Skin epidermis (tissue), 12 donors: ENCODE measurements at regions not wholly inside any gene's neighbourhood (a gene's known extent, or its start where the extent isn't known, plus 50 kb on each side); places are given as distances from the start of the nearest gene placed in this dataset.

Experiments used
- H3K27ac ChIP-seq, 21 experiments: fragments of 200-600 bp; sonication (generic) in 11 of 21; one replicate each; pipeline ENCODE4 v1.5.0; 2020; ENCODE audit warnings: mild to moderate bottlenecking in 3 of 21, inconsistent platforms in 2 of 21, moderate library complexity in 2 of 21
- H3K4me3 ChIP-seq, 7 experiments: fragments of 200-600 bp; sonication (generic) in 2 of 7; one replicate each; pipeline ENCODE4 v1.5.0; 2020; ENCODE audit warnings: inconsistent platforms in 2 of 7, mild to moderate bottlenecking in 2 of 7, moderate library complexity in 1 of 7

DNA sequence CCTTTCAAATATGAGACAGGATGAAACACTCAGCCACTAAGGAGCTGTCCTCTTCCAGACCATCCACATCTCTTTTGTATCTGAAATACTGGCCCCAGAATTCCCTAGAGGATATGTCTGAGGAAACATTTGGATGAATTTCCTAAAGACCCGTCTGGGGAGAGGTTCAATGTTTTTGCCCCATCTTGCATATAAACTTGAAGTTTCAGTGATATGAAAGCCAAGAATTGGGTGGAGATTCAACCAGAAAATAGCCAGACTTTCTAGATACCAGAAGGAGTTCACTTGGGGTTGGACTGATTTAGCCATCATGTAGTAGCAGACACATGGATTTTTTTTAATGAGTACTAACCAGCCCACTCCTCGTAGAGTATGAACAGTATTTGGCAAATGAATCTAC is 182.0 kb downstream of the PLPP3 start:
- H3K27ac ChIP-seq, result peak overlapping the region in 2 of 21 experiments; percentile 34 to 61

DNA sequence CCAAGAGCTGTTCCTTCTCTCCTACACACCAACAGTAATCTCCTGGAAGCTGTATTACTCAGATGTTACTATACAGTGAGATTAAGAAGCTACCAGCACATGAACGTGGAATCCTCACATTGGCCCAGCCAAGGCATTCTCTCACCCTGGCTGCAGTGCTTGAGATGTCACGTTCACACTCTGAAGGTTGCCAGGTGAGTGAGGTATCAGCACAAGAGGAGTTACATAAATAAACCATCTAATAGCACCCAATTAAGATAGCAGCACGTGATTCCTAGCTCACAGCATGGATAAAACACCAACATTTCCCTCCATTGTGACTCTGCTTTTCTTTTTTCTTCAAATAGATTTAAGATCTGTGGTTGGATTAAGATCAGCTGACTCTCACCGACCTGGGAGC is 182.8 kb downstream of the PLPP3 start:
- Histone ChIP-seq H3K27ac (peak overlapping the region in 7 of 21 experiments; percentile 19 to 69 (median 34)), H3K4me3 (no peak overlapping the region)

More for the DNA sequence above, 182.0 kb downstream of the PLPP3 start:
- H3K4me3 ChIP-seq, result no peak overlapping the region

DNA sequence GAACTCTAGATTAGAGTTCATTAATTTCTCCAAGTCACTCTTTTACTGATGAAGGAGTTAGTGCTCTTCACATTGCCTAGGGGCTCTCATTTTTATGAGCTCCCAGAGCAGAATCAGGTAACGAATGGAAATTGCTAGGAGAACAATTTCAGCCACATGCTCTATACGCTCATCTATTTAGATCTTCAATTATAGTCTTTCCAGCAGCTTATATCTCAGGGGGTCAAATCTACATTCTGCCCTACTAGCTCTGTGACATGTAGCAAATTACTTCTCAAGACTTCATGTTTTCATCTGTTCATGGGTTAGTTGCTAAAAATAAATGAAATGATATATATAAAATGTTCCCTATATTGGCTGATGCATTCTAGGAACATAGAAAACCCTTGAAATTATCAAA is 183.6 kb downstream of the PLPP3 start:
- H3K4me3 ChIP-seq, result no peak overlapping the region
- no peak overlapping the region for H3K27ac ChIP-seq

DNA sequence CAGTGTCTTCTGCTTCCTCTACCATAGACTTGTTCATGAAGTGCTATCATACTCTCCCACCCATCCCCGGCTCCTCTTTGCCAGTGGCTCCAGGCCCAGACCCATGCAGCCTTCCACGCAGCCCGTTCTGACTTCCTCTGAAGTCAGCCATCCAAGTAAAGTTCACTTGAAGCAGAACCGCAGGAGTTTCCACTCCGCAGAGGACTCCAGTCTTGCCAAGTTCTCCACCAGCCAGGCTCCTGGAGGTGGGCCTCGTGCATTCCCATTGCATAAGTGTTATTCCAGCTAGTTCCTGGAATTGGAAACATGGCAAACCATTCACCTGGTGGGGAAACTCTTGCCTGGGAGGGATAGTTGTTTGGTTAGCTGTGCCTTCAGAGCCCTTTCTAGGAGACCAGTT is 185.1 kb downstream of the PLPP3 start:
- Histone ChIP-seq H3K4me3 (no peak overlapping the region), H3K27ac (no peak overlapping the region)

DNA sequence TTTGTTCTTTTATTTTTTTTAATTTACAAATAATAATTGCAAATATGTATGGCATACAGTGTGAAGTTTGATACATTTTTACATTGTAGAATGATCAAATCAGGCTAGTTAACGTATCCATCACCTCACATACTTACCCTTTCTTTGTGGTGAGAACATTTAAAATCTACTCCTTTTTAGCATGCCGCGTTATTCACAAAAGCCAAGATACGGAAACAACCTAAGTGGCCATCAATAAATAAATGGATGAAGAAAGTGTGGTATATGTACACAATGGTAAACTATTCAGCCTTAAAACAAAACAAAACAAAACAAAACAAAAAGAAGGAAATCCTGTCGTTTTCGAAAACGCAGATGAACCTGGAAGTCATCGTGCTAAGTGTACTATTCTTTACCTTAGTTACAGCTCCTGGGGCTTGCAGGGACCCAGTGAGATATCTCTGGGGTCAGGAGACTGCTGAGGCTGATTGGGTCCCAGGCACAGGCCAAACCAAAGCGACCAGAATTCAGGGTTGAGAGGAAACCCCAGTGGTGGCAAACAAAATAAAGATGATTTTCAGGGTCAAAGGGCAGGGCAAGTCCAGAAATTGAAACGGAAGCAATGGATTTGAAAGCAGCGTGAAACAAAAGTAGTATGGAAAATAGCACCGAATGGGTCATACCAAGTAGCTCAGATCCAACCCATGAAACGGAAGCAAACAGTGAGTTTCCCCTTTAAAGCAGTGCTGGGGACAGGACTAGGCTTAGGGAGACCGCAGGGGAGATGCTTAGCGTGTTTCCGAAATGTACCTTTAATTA is 188.2 kb downstream of the PLPP3 start:
- Histone ChIP-seq H3K27ac (no peak overlapping the region), H3K4me3 (no peak overlapping the region)

DNA sequence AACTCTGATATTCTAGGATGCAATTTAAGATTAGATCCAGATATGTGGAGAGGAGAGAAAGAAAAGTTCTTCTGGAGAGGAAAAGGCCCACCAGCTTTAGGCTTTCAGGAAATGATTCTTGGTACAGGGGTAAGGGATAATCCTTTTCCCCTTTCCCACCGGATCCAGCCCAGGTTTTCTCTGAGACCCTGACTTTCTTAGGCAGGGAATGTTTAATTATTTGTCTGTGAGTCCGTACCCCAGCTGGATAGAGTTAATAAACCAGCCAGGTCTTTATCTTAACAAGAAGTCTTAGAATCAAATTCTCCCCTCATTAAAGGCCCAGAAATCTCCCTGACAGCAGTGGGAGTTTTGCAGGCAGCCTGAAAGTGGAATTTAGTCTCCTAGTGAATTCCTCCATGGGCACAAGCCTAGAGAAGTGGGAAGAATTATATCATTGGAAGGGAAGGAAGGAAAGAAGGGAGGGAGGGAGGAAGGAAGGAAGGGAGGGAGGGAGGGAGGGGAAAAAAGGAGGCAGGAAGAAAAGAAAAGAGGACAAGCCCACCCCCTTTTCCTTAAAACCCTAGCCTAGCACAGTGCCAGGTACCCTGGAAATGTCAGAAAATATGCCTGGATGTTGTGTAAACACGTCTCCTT is 189.0 kb downstream of the PLPP3 start:
- Histone ChIP-seq H3K27ac (no peak overlapping the region), H3K4me3 (no peak overlapping the region)

DNA sequence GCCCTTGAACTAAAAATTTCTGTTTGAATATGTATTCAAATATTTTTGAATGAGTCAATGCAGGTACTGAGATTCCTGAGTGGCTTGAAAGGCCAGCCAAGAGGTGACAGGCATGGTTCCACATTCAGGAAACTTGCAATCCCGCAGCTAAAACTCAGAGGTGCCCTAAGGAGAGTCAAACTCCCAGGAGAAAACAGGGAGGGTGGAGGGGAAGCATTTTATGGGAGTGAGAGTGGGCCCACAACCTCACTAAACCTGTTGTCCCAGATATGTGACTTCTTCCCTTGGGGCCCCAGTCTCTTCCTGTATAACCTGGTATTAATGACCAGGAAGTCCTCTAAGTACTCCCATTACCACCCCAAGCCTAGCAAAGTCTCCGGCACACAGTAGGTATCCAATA is 189.6 kb downstream of the PLPP3 start:
- H3K27ac ChIP-seq, result no peak overlapping the region
- no peak overlapping the region for H3K4me3 ChIP-seq

DNA sequence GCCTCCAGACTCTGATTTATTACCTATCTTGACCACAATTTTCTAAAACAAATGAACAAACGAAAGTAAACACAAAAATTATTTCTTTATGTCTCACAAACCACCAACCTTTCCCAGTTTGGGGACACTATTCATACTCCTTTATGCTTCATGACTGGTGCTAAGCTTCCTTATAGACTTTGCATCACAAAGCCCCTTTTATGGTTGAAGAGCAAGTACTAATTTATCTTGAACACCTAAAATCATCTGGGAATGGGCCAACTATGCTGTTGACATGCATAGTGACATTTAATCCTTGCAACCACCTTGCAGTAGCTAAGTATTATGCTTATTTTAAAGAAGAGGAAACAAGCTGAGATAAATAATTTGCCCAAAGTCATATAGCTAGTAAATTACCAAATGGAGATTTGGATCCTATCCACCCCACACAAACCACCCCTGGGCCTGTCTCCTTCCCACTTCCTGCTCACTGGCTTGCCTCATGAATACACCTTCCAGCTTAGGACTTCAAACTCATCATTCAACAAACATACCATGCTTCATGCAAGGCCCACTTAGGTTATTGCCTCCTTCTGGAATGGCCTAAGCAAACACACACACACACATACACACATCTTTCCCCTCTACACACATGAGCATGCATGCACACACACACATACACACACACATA is 192.2 kb downstream of the PLPP3 start:
- Histone ChIP-seq H3K27ac (no peak overlapping the region), H3K4me3 (no peak overlapping the region)

DNA sequence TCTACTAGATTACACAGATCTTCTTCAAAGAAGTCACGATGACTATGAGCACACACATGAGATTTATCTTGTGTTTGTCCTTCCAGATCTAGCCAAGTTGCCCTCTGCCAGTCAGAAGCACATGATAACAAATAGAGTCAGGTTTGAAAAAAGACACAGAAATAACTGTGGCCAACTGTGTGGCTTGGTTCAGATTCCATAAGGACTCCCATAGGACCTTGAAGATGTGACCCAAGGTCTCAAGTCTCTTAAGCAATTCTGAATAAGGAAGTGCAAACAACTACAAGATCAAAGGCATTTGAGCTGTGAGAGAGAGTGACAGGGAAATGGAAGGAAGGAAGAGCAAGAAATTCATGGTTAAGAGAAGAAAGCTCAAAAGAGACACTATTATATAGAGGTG is 194.0 kb downstream of the PLPP3 start:
- Histone ChIP-seq H3K4me3 (no peak overlapping the region), H3K27ac (no peak overlapping the region)

DNA sequence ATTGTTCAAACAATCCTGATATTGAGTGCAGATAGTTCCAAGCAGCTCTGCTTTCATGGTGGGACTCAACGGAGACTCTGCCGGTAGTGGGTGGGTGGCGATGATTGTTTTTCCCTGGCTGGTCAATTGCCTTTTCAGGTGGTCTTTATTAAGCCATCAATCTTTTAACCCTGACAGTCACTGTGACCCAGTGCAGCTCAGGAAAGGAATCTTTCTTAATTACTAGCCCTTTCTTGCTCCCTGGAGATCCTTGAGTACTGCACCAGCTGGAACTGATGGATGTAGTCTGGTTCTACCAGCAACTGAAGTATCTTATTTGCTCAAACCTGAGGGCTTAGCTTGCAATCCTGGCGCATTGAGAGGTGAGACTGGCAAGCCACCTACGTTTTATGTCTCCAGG is 196.4 kb downstream of the PLPP3 start:
- Histone ChIP-seq H3K4me3 (no peak overlapping the region), H3K27ac (no peak overlapping the region)

DNA sequence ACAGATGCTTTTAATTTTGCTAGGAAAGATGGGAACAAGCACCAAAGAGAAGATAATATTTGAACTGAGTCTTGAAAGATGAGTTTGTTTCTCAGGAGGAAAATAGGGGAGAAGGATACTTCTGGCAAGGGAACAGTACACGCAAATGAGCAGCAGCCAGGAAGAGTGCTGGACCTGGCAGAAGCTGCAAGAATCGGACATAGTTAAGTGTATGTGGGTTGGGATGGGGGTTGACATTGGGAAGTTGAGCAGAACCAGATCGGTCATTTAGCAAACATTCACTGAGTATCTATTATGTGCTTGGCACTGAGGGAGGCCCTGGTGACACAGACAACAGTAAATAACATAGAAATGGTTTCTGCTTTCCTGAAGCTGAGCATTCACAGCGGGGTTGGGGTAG is 198.8 kb downstream of the PLPP3 start:
- Histone ChIP-seq H3K27ac (no peak overlapping the region), H3K4me3 (no peak overlapping the region)

DNA sequence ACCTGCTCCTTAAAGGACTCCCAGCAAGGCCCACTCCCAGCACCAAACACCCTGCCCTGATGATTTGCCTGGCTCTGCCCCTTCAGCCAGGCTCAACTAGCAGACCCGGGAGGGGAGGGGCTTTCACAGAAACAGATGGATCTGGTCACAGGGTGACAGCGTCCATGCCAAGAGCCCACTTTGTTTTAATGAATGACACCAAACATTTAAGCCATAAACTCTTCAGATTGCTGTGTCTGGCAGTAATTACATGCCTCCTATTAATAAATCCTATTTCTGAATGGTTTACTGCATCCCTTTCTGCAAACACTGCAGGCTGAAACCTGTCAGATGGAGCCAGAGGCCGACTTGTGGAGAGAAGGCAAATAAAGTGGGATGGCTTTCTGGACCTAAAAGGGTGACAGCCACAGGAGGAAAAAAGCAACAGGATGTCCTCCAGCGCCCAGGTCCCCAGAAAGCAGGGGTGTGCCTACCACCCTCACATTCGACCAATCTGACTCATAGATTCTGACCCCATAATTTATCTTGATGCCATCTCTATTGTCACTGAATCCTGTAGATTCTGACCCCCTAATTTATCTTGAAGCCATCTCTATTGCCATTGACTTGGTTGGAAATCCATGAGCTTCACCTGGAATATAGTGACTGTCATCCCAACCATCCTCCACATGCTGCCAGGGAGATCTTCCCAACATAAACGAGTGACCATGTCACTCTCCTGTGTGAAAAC is 200.9 kb downstream of the PLPP3 start:
- H3K27ac ChIP-seq, result peak overlapping the region in 1 of 21 experiments; percentile 8

DNA sequence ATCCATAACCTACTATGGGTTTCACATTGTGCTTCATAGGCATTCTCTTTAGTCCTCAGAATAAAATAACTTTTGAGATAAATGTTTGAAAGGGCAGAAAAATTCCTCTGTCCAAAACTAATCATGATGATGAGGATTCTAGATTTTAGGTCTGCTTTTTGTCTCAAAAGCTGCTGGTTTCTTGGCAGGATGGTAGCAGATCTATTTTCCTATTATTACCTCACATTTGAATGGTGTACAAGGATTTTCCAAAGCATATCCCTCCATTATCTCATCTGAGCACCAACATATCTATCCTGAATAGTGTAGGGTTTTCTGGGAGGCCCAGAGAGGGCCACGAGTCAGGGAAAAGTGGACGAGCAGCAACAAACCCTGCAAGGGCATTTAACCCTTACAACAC is 201.9 kb downstream of the PLPP3 start:
- H3K27ac ChIP-seq, result peak overlapping the region in 2 of 21 experiments; percentile 34 to 57
- H3K4me3 ChIP-seq, result no peak overlapping the region

More for the DNA sequence above, 200.9 kb downstream of the PLPP3 start:
- no peak overlapping the region for H3K4me3 ChIP-seq

DNA sequence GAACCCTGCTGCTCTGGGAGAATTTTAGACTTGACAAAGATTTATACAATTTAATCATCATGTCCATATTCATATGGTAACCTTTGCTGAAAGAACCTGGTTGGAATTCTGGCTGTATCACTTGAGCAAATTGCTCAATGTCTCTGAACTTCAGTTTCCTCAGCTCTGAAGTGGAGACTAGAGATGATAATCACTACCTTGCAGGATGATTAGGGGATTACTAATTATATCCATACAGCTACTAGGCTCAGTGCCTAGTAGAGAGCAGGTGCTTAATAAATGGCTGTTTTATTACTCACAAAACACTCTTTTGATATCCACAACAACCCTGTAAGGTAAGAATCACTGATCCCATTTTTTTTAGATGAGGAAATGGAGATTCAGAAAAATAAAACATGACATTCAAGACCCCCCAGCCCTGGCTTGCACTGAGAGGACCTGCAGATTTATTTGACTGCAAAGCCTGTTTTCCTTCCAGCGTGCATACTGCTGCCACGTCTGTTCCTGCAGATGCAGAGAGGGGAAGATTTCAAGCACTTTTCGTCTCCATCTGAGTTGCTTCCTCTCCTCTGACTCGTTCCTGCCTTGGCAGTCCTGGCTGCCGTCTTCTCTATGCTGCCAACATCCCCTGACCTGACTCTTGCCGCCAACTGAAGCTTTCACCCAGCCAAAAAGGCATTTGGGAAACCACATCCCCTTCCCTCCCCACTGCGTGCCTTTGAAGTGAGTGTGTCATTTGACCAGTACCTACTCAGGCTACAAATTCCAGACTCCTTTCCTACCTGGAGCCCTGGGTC is 203.0 kb downstream of the PLPP3 start:
- Histone ChIP-seq H3K27ac (peak overlapping the region in 4 of 21 experiments; percentile 17 to 57 (median 30)), H3K4me3 (no peak overlapping the region)

DNA sequence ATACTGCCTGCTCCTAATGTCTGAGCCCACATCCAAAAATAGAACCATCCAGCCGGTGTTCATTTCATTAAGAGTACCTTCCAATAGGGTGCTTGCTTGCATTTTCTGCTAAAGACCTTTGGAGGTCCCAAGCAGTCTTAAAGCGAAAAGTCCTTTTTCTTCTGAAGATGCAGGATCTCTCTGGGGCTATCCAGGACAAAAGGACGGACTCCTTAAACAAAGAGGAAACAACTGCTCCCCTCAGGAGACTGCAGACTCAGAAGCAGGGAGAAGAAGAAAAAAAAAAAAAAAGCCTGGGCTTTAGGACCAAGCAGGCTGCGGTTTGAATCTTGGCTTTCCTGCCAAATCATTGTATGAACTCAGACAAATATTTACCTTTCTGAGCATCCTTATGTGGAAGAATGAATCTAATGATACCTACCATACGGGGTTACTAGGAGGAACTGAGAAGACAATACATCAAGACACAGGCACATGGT is 204.0 kb downstream of the PLPP3 start:
- Histone ChIP-seq H3K27ac (no peak overlapping the region), H3K4me3 (no peak overlapping the region)

DNA sequence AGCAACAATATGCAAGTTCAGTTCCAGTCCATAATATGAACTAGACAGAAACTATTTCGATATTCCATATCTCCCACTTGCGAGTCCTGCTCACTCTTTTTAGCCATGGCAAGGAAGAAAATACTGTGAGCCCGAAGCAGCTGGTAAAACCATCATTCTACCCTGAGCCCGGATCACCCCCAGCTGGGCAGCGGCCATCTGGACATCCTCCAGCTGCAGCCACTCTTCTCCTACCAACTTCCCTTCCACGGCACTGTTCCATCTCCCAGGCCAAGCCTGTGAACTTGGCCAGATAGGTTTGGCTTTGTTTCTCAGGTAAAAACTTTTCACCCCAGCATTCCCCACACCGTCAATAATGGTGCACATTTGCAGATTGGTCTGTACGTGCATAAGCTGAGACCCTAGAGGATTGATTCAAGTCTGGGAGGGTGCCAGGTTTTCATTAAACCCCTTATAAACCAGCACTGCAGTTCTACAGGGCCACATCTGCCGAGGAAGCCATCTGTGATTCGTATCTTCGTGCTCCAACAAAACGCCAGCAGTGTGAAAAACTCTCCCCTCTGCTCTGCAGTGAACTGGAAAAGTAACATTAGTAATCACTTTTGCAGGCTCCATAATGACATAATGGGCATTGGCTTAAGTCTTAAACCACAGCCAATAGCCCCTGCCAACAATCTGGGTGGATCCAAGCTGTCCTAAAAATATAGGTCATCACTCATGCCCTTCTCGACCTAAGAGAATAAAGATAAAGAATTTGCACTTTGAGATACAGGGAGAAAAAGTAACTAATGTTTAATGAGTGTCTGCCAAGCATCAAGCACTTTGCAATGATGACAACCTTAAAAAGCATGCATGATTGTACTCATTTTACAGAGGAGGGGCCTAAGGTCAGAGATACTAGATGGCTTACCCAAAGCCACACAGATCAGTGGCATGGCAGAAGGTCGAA is 205.1 kb downstream of the PLPP3 start:
- H3K27ac ChIP-seq, result no peak overlapping the region
- H3K4me3 ChIP-seq, result no peak overlapping the region

DNA sequence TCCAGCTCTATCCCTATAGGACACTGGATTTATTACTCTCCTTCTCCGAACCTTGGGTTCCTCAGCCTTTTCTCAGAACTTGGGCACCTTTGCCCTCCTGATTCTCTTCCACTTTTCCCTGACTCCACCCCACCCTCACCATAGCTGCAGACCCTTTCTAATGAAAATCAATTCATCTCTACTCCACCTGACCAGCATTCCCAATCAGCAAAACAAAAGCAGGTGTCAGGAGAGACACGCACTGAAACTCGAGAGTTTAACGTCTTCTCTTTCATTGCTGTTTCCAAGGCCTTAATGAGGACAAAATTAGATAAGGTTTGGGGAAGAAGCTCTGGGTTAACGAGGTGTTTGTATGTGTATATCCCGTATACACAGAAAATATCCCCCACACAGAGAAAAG is 208.8 kb downstream of the PLPP3 start:
- no peak overlapping the region for H3K4me3 ChIP-seq
- H3K27ac ChIP-seq, result no peak overlapping the region
